A172 (cell line): ENCODE measurements at regions not wholly inside any gene's neighbourhood (a gene's known extent, or its start where the extent isn't known, plus 50 kb on each side); places are given as distances from the start of the nearest gene placed in this dataset.

Experiments used
- DNase-seq: peaks from one replicate; pipeline ENCODE4 v3.0.0-alpha.2; 2015; ENCODE audit warnings: low spot score

- no peak for DNase-seq
Observed at GRCh38 chr2:211067029-211067428, 510.6 kb downstream of the CPS1 start.

- DNase-seq, result no peak
Observed at GRCh38 chr2:211068108-211068780, 511.8 kb downstream of the CPS1 start.

- no peak for DNase-seq
Observed at GRCh38 chr2:211070547-211070946, 514.1 kb downstream of the CPS1 start.

- DNase-seq, result no peak
Observed at GRCh38 chr2:211077216-211077767, 520.9 kb downstream of the CPS1 start.

GRCh38 chr2:211084352-211084751, 528.0 kb downstream of the CPS1 start:
- no peak for DNase-seq

- DNase-seq, result peak; percentile 21
Observed at GRCh38 chr2:211085056-211085680, 528.8 kb downstream of the CPS1 start.

- no peak for DNase-seq
Observed at GRCh38 chr2:211086049-211086448, 529.6 kb downstream of the CPS1 start.

- DNase-seq, result no peak
Observed at GRCh38 chr2:211089127-211089526, 532.7 kb downstream of the CPS1 start.

- peak; percentile 26 for DNase-seq
Observed at GRCh38 chr2:211093743-211094303, 537.4 kb downstream of the CPS1 start.

- DNase-seq, result peak; percentile 16
Observed at GRCh38 chr2:211103989-211104388, 547.6 kb downstream of the CPS1 start.

- no peak for DNase-seq
Observed at GRCh38 chr2:211113334-211114175, 557.2 kb downstream of the CPS1 start.

- no peak for DNase-seq
Observed at GRCh38 chr2:211114826-211115455, 558.5 kb downstream of the CPS1 start.

GRCh38 chr2:211117026-211117425, 560.6 kb downstream of the CPS1 start:
- DNase-seq, result no peak

GRCh38 chr2:211126256-211126655, 569.9 kb downstream of the CPS1 start:
- no peak for DNase-seq

GRCh38 chr2:211127501-211127900, 571.1 kb downstream of the CPS1 start:
- DNase-seq, result no peak

GRCh38 chr2:211128287-211128686, 571.9 kb downstream of the CPS1 start:
- no peak for DNase-seq

- no peak for DNase-seq
Observed at GRCh38 chr2:211129798-211130197, 573.4 kb downstream of the CPS1 start.

- no peak for DNase-seq
Observed at GRCh38 chr2:211132046-211132445, 575.6 kb downstream of the CPS1 start.

- DNase-seq, result peak; percentile 57
Observed at GRCh38 chr2:211132573-211132972, 576.2 kb downstream of the CPS1 start.

GRCh38 chr2:211133766-211134165, 577.4 kb downstream of the CPS1 start:
- DNase-seq, result no peak

- DNase-seq, result no peak
Observed at GRCh38 chr2:211138551-211138950, 582.2 kb downstream of the CPS1 start.

- no peak for DNase-seq
Observed at GRCh38 chr2:211141646-211142045, 585.2 kb downstream of the CPS1 start.
